IPS-20b (cell line): ENCODE measurements at regions not wholly inside any gene's neighbourhood (a gene's known extent, or its start where the extent isn't known, plus 50 kb on each side); places are given as distances from the start of the nearest gene placed in this dataset.

Source experiments
- H3K27ac ChIP-seq: one replicate; pipeline ENCODE4 v1.5.1; 2013; ENCODE audit warnings: low read length
- H3K27me3 ChIP-seq: 2 replicates; pipeline ENCODE4 v1.6.1; 2013; ENCODE audit warnings: mild to moderate bottlenecking, low read length, inconsistent platforms; ENCODE audit not compliant: insufficient read depth
- H3K36me3 ChIP-seq: 2 replicates; pipeline ENCODE4 v1.6.1; 2013; ENCODE audit warnings: low read depth, mild to moderate bottlenecking, inconsistent platforms, low read length, moderate library complexity; ENCODE audit not compliant: insufficient read depth
- H3K4me1 ChIP-seq: 2 replicates; pipeline ENCODE4 v1.6.1; 2013; ENCODE audit warnings: mild to moderate bottlenecking, control low read depth, inconsistent platforms, low read length, moderate library complexity; ENCODE audit not compliant: insufficient read depth
- H3K4me3 ChIP-seq: 2 replicates; pipeline ENCODE4 v1.5.1; 2013; ENCODE audit warnings: mild to moderate bottlenecking, low read length, inconsistent platforms
- H3K9ac ChIP-seq: 2 replicates; pipeline ENCODE4 v1.6.1; 2013; ENCODE audit warnings: low read depth, mild to moderate bottlenecking, inconsistent platforms, low read length, moderate library complexity
- H3K9me3 ChIP-seq: 2 replicates; pipeline ENCODE4 v1.6.1; 2013; ENCODE audit warnings: mild to moderate bottlenecking, low read depth, low read length, inconsistent platforms; ENCODE audit not compliant: insufficient read depth

- no peaks in the 10 kb centered on the region for H3K27me3 ChIP-seq
- H3K4me1 ChIP-seq, result no peaks in the 10 kb centered on the region
- no peak overlapping the region for H3K27ac ChIP-seq
- H3K9ac ChIP-seq, result no peak overlapping the region
- H3K9me3 ChIP-seq, result peaks cover 8% of the 10 kb centered on the region
- no peaks in the 10 kb centered on the region for H3K36me3 ChIP-seq
- H3K4me3 ChIP-seq, result no peak overlapping the region
These were observed 263.4 kb downstream of the PLA2G4A start for GRCh38 chr1:187092104-187092503.

- H3K4me1 ChIP-seq, result no peaks in the 10 kb centered on the region
- no peak overlapping the region for H3K27ac ChIP-seq
- no peaks in the 10 kb centered on the region; the same call in 1 of the 2 replicates for H3K9me3 ChIP-seq
- no peaks in the 10 kb centered on the region for H3K36me3 ChIP-seq
- H3K4me3 ChIP-seq, result no peak overlapping the region
- no peak overlapping the region for H3K9ac ChIP-seq
- no peaks in the 10 kb centered on the region for H3K27me3 ChIP-seq
These were observed 267.9 kb downstream of the PLA2G4A start for GRCh38 chr1:187096689-187097088.

- H3K27me3 ChIP-seq, result no peaks in the 10 kb centered on the region
- no peak overlapping the region for H3K4me3 ChIP-seq
- H3K4me1 ChIP-seq, result no peaks in the 10 kb centered on the region
- no peak overlapping the region for H3K9ac ChIP-seq
- no peaks in the 10 kb centered on the region for H3K36me3 ChIP-seq
- H3K27ac ChIP-seq, result no peak overlapping the region
- H3K9me3 ChIP-seq, result no peaks in the 10 kb centered on the region
These were observed 281.6 kb downstream of the PLA2G4A start for GRCh38 chr1:187110351-187110750.

GRCh38 chr1:187114792-187115191, 286.0 kb downstream of the PLA2G4A start:
- Histone ChIP-seq H3K36me3 (no peaks in the 10 kb centered on the region), H3K27ac (no peak overlapping the region), H3K9me3 (no peaks in the 10 kb centered on the region), H3K9ac (no peak overlapping the region), H3K27me3 (no peaks in the 10 kb centered on the region), H3K4me3 (no peak overlapping the region), H3K4me1 (no peaks in the 10 kb centered on the region)

- H3K4me1 ChIP-seq, result no peaks in the 10 kb centered on the region
- no peaks in the 10 kb centered on the region for H3K27me3 ChIP-seq
- no peak overlapping the region for H3K4me3 ChIP-seq
- no peak overlapping the region for H3K27ac ChIP-seq
- H3K9me3 ChIP-seq, result no peaks in the 10 kb centered on the region
- H3K36me3 ChIP-seq, result no peaks in the 10 kb centered on the region
- no peak overlapping the region for H3K9ac ChIP-seq
These were observed 292.9 kb downstream of the PLA2G4A start for GRCh38 chr1:187121661-187122060.

- no peaks in the 10 kb centered on the region for H3K36me3 ChIP-seq
- H3K9ac ChIP-seq, result no peak overlapping the region
- no peaks in the 10 kb centered on the region for H3K9me3 ChIP-seq
- no peaks in the 10 kb centered on the region for H3K27me3 ChIP-seq
- no peak overlapping the region for H3K27ac ChIP-seq
- no peak overlapping the region for H3K4me3 ChIP-seq
- H3K4me1 ChIP-seq, result no peaks in the 10 kb centered on the region
These were observed 293.8 kb downstream of the PLA2G4A start for GRCh38 chr1:187122566-187122965.

GRCh38 chr1:187129132-187129531, 300.4 kb downstream of the PLA2G4A start:
- no peaks in the 10 kb centered on the region for H3K27me3 ChIP-seq
- H3K36me3 ChIP-seq, result no peaks in the 10 kb centered on the region
- H3K9ac ChIP-seq, result no peak overlapping the region
- H3K4me3 ChIP-seq, result no peak overlapping the region
- no peaks in the 10 kb centered on the region for H3K9me3 ChIP-seq
- no peaks in the 10 kb centered on the region for H3K4me1 ChIP-seq
- no peak overlapping the region for H3K27ac ChIP-seq

- Histone ChIP-seq H3K27me3 (no peaks in the 10 kb centered on the region), H3K27ac (no peak overlapping the region), H3K4me3 (no peak overlapping the region), H3K9me3 (no peaks in the 10 kb centered on the region), H3K36me3 (no peaks in the 10 kb centered on the region), H3K9ac (no peak overlapping the region), H3K4me1 (no peaks in the 10 kb centered on the region)
These were observed 315.0 kb downstream of the PLA2G4A start for GRCh38 chr1:187143783-187144182.

- Histone ChIP-seq H3K36me3 (no peaks in the 10 kb centered on the region), H3K4me3 (no peak overlapping the region), H3K9me3 (no peaks in the 10 kb centered on the region), H3K27ac (no peak overlapping the region), H3K27me3 (no peaks in the 10 kb centered on the region), H3K4me1 (no peaks in the 10 kb centered on the region), H3K9ac (no peak overlapping the region)
These were observed 317.6 kb downstream of the PLA2G4A start for GRCh38 chr1:187146388-187146787.

GRCh38 chr1:187151555-187151954, 322.8 kb downstream of the PLA2G4A start:
- no peak overlapping the region for H3K27ac ChIP-seq
- no peaks in the 10 kb centered on the region for H3K9me3 ChIP-seq
- H3K4me3 ChIP-seq, result no peak overlapping the region
- no peak overlapping the region for H3K9ac ChIP-seq
- no peaks in the 10 kb centered on the region for H3K4me1 ChIP-seq
- no peaks in the 10 kb centered on the region for H3K36me3 ChIP-seq
- no peaks in the 10 kb centered on the region for H3K27me3 ChIP-seq

GRCh38 chr1:187153047-187153446, 324.3 kb downstream of the PLA2G4A start:
- H3K4me3 ChIP-seq, result no peak overlapping the region
- H3K9ac ChIP-seq, result no peak overlapping the region

GRCh38 chr1:187157115-187157514, 328.4 kb downstream of the PLA2G4A start:
- Histone ChIP-seq H3K36me3 (no peaks in the 10 kb centered on the region), H3K4me3 (no peak overlapping the region), H3K9ac (no peak overlapping the region), H3K27me3 (no peaks in the 10 kb centered on the region), H3K27ac (no peak overlapping the region), H3K9me3 (no peaks in the 10 kb centered on the region), H3K4me1 (no peaks in the 10 kb centered on the region)

More at GRCh38 chr1:187153047-187153446, 324.3 kb downstream of the PLA2G4A start:
- Histone ChIP-seq H3K27me3 (no peaks in the 10 kb centered on the region), H3K9me3 (no peaks in the 10 kb centered on the region), H3K27ac (no peak overlapping the region), H3K36me3 (no peaks in the 10 kb centered on the region), H3K4me1 (no peaks in the 10 kb centered on the region)

GRCh38 chr1:187157552-187157951, 328.8 kb downstream of the PLA2G4A start:
- Histone ChIP-seq H3K4me3 (no peak overlapping the region), H3K9me3 (no peaks in the 10 kb centered on the region), H3K27me3 (no peaks in the 10 kb centered on the region), H3K9ac (no peak overlapping the region), H3K4me1 (no peaks in the 10 kb centered on the region), H3K27ac (no peak overlapping the region), H3K36me3 (no peaks in the 10 kb centered on the region)
